PC-9 (cell line): ENCODE measurements at regions not wholly inside any gene's neighbourhood (a gene's known extent, or its start where the extent isn't known, plus 50 kb on each side); places are given as distances from the start of the nearest gene placed in this dataset.

Source experiments
- EZH2 ChIP-seq: fragments of 200-600 bp; sonication (generic); IDR thresholded peaks from 2 replicates; pipeline ENCODE4 v1.8.0; 2017; ENCODE audit warnings: antibody characterized with exemption, low read depth
- TF ChIP-seq, protein P1 (sequence below): fragments of 200-600 bp; sonication (generic); conservative IDR thresholded peaks from 2 replicates; pipeline ENCODE4 v1.6.1; 2017; ENCODE audit warnings: mixed run types, antibody characterized with exemption, mild to moderate bottlenecking, moderate library complexity

DNA sequence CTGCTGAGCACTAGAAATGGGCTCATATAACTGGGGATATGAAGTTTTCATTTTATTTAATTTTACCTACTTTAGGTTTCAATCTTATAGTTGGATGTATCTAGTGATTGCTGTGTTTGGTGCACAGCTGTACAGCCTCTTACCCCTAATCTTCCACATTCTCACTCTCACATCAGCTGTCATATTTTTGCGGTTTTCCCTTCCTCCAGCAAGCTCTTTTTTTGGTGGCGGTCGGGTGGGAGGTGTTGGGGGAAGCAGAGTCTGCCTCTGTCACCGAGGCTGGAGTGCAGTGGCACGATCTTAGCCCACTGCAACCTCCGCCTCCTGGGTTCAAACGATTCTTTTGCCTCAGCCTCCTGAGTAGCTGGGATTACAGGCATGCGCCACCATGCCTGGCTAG is 445.1 kb upstream of the ISX start:
- TF ChIP-seq, protein P1, sequence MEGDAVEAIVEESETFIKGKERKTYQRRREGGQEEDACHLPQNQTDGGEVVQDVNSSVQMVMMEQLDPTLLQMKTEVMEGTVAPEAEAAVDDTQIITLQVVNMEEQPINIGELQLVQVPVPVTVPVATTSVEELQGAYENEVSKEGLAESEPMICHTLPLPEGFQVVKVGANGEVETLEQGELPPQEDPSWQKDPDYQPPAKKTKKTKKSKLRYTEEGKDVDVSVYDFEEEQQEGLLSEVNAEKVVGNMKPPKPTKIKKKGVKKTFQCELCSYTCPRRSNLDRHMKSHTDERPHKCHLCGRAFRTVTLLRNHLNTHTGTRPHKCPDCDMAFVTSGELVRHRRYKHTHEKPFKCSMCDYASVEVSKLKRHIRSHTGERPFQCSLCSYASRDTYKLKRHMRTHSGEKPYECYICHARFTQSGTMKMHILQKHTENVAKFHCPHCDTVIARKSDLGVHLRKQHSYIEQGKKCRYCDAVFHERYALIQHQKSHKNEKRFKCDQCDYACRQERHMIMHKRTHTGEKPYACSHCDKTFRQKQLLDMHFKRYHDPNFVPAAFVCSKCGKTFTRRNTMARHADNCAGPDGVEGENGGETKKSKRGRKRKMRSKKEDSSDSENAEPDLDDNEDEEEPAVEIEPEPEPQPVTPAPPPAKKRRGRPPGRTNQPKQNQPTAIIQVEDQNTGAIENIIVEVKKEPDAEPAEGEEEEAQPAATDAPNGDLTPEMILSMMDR: no peak
- no peak for TF ChIP-seq EZH2
